ENCODE measurements at regions not wholly inside any gene's neighbourhood (a gene's known extent, or its start where the extent isn't known, plus 50 kb on each side); places are given as distances from the start of the nearest gene placed in this dataset.

- TF ChIP-seq REST (IDR thresholded peaks at IDR 0.05; ENCODE audit: low read depth, low read length) = no peak
- no peak for TF ChIP-seq RAD21 (IDR thresholded peaks at IDR 0.05; ENCODE audit: low read length)
- TF ChIP-seq MAX (IDR thresholded peaks at IDR 0.05; ENCODE audit: low read depth) = no peak
- TF ChIP-seq POLR2AphosphoS5 (IDR thresholded peaks at IDR 0.05; ENCODE audit: low read depth, low read length) = no peak
- no peak for TF ChIP-seq MXI1 (IDR thresholded peaks at IDR 0.05; ENCODE audit: low read depth, low read length)
- no peak for TF ChIP-seq TCF12 (IDR thresholded peaks at IDR 0.05)
- no peak for TF ChIP-seq CTCF (IDR thresholded peaks at IDR 0.05)
Measured at GRCh38 chrX:74242484-74243138, 61.4 kb upstream of the ZCCHC13 start (continued).

- peaks cover 21% of the 10 kb centered on the region for H4K20me1 ChIP-seq (ENCODE audit: insufficient read depth)
- H3K4me2 ChIP-seq = no peak overlapping the region
- peaks cover 21% of the 10 kb centered on the region for H3K79me2 ChIP-seq (ENCODE audit: insufficient read depth)
- DNase-seq = no peak
- POLR2A ChIA-PET = no interaction called here
- no peaks in the 10 kb centered on the region for H3K9me2 ChIP-seq
- no peak for TF ChIP-seq YY1 (IDR thresholded peaks at IDR 0.05; ENCODE audit: low read depth)
- no peak for TF ChIP-seq CTCF (IDR thresholded peaks at IDR 0.05)
- no peak for TF ChIP-seq FOXJ3 (CRISPR knock-in tag; IDR thresholded peaks at IDR 0.05)
- peak; percentile 23; the same call in 1 of the 2 replicates for TF ChIP-seq PBX3 (IDR thresholded peaks at IDR 0.05)
- TF ChIP-seq POLR2AphosphoS5 (IDR thresholded peaks at IDR 0.05; ENCODE audit: low read depth, low read length) = no peak
- no peak for TF ChIP-seq ELF1 (IDR thresholded peaks at IDR 0.05)
- no peak for TF ChIP-seq SIN3A (IDR thresholded peaks at IDR 0.05; ENCODE audit: borderline replicate concordance, low read depth, low read length)
- peak overlapping the region in 1 of 2 experiments; percentile 41; a peak in 1 of 4 replicates for H3K27ac ChIP-seq (ENCODE audit: low read depth in 2 of 2, low read length in 1 of 2)
- peaks cover 3% of the 10 kb centered on the region for H3F3A ChIP-seq (replicated peaks; ENCODE audit: insufficient read depth)
- H3K27me3 ChIP-seq (ENCODE audit: insufficient read depth) = no peaks in the 10 kb centered on the region
- no peak overlapping the region for H3K4me3 ChIP-seq (ENCODE audit: low read depth in 2 of 2, low read length in 1 of 2)
- no peaks in the 10 kb centered on the region for H3K4me1 ChIP-seq (ENCODE audit: control insufficient read depth in 1 of 2, insufficient read depth in 2 of 2, low read depth in 1 of 2, low read length in 1 of 2)
- H3K9me3 ChIP-seq = no peaks in the 10 kb centered on the region
- H3K36me3 ChIP-seq (replicated peaks in 1 of 2; ENCODE audit: control insufficient read depth in 1 of 2, insufficient read depth in 2 of 2, low read length in 1 of 2) = peaks cover 55 to 70% of the 10 kb centered on the region in 2 experiments
- no peak overlapping the region for H3K9ac ChIP-seq
- no peak overlapping the region for H2AFZ ChIP-seq (ENCODE audit: low read depth)
- CTCF ChIA-PET = no interaction called here
Measured at GRCh38 chrX:74242050-74242449, 61.9 kb upstream of the ZCCHC13 start.

Measured in SK-N-SH (cell line).